Kidney (tissue), 13 donors: ENCODE measurements at regions not wholly inside any gene's neighbourhood (a gene's known extent, or its start where the extent isn't known, plus 50 kb on each side); places are given as distances from the start of the nearest gene placed in this dataset.
A peak's percentile ranks its signal among the peaks of the same experiment; 100 is the strongest.

Source experiments
- DNase-seq, 5 donors: peaks; one replicate each; pipeline ENCODE4 v3.0.0-alpha.2; 2013 to 2020
- FAIRE-seq: peaks from 2 replicates; lab custom pipeline; 2012; peaks lifted over from hg19 to GRCh38; lab: Jason Lieb, UNC
- H3K27ac ChIP-seq, 2 donors: one replicate each; pipeline ENCODE4 v1.7.0; 2013; ENCODE audit warnings: low read depth in 2 of 2, low read length in 2 of 2, inconsistent platforms in 1 of 2
- H3K27me3 ChIP-seq: one replicate; pipeline ENCODE4 v1.7.1; 2013; ENCODE audit warnings: low read length, inconsistent platforms; ENCODE audit not compliant: control insufficient read depth, insufficient read depth
- H3K36me3 ChIP-seq, 3 donors: one replicate each; pipeline versions ENCODE4 v1.7.0 to v1.7.1; 2013; ENCODE audit warnings: low read length in 3 of 3, control low read depth in 1 of 3, inconsistent platforms in 1 of 3; ENCODE audit not compliant: insufficient read depth in 3 of 3, control insufficient read depth in 2 of 3
- H3K4me1 ChIP-seq, 3 donors: one replicate each; pipeline versions ENCODE4 v1.7.0 to v1.7.1; 2013; ENCODE audit warnings: low read length in 3 of 3, inconsistent platforms in 1 of 3, low read depth in 1 of 3; ENCODE audit not compliant: control insufficient read depth in 2 of 3, insufficient read depth in 2 of 3
- H3K4me3 ChIP-seq, 3 donors: one replicate each; pipeline versions ENCODE4 v1.7.0 to v1.8.1; 2013; ENCODE audit warnings: low read length in 3 of 3, control low read depth in 1 of 3, inconsistent platforms in 1 of 3
- H3K9ac ChIP-seq, 3 donors: one replicate each; pipeline versions ENCODE4 v1.7.0 to v1.7.1; 2013; ENCODE audit warnings: low read length in 3 of 3, control low read depth in 1 of 3, inconsistent platforms in 1 of 3
- H3K9me3 ChIP-seq, 3 donors: one replicate each; pipeline versions ENCODE4 v1.7.0 to v1.7.1; 2013; ENCODE audit warnings: low read length in 3 of 3, control low read depth in 1 of 3, inconsistent platforms in 1 of 3; ENCODE audit not compliant: control insufficient read depth in 2 of 3, insufficient read depth in 1 of 3
- intact Hi-C: fragments of 100-400 bp; cut with DNase I; formaldehyde crosslinking; loops from one replicate; pipeline ENCODE4 v1.11.1; 2022
- TF ChIP-seq, protein P1 (sequence below): IDR thresholded peaks from 3 replicates; pipeline ENCODE4 v1.5.1; 2012; ENCODE audit warnings: mild to moderate bottlenecking, moderate library complexity, borderline replicate concordance; ENCODE audit not compliant: insufficient read depth; ENCODE audit errors: extremely low read depth
- donor health status: control.
- donor health status: control.
- donor health status: control.
- donor health status: control.
- donor health status: control.
- donor health status: DM: yes; HTN: yes; CAD: no.
- donor health status: Normal renal cell carcinoma (clear cell type).

DNA sequence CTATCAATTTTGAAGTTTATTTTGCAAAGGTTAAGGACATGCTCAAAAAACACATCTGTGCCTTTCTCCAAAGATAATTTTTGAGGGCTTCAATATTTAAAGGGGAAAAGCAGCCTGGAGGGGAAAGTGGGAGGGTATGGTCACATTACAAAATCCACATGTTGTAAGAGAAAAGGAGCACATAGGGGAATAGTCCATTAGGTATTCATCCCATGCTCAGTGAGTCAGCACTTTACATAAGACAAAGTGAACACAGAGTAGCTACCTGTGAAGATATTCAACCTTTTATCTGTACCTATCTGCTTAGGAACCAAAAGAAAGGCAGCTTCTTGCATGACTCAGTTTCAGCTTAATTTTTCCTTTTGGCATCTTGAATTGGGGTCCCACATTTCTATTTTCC is 932.0 kb downstream of the SLITRK6 start:
- H3K4me3 ChIP-seq, result no peak overlapping the region
- no peaks in the 10 kb centered on the region for H3K9me3 ChIP-seq
- TF ChIP-seq, protein P1, sequence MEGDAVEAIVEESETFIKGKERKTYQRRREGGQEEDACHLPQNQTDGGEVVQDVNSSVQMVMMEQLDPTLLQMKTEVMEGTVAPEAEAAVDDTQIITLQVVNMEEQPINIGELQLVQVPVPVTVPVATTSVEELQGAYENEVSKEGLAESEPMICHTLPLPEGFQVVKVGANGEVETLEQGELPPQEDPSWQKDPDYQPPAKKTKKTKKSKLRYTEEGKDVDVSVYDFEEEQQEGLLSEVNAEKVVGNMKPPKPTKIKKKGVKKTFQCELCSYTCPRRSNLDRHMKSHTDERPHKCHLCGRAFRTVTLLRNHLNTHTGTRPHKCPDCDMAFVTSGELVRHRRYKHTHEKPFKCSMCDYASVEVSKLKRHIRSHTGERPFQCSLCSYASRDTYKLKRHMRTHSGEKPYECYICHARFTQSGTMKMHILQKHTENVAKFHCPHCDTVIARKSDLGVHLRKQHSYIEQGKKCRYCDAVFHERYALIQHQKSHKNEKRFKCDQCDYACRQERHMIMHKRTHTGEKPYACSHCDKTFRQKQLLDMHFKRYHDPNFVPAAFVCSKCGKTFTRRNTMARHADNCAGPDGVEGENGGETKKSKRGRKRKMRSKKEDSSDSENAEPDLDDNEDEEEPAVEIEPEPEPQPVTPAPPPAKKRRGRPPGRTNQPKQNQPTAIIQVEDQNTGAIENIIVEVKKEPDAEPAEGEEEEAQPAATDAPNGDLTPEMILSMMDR, result no peak
- no peak overlapping the region for H3K9ac ChIP-seq
- FAIRE-seq (no peak), DNase-seq (no peak)
- no peak overlapping the region for H3K27ac ChIP-seq
- no peaks in the 10 kb centered on the region for H3K27me3 ChIP-seq
- no peaks in the 10 kb centered on the region for H3K4me1 ChIP-seq
- intact Hi-C loops, result no loop called here
- no peaks in the 10 kb centered on the region for H3K36me3 ChIP-seq

DNA sequence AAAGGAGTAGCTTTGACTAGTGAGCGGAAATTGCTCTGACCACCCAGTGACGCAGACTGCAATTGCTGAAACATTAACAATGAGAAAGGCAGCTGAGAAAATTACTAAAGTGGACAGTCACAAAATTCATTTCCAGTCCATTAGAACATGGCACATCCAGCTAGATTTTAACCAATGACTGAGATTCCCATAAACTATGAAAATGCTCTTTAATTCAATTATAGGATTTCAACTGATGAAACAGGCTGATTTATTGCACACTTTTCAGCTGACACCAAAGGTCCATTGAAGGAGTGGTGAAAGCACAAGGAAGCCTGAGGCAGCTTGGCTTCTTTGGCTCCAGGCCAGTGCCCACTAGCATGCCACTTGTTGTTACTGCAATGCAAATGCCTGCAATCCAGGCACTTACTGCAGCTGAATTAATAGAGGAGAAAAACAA is 933.4 kb downstream of the SLITRK6 start:
- no peaks in the 10 kb centered on the region for H3K9me3 ChIP-seq
- no peaks in the 10 kb centered on the region for H3K27me3 ChIP-seq
- TF ChIP-seq, protein P1, result no peak
- H3K36me3 ChIP-seq, result no peaks in the 10 kb centered on the region
- H3K4me3 ChIP-seq, result no peak overlapping the region
- no peak overlapping the region for H3K9ac ChIP-seq
- no peaks in the 10 kb centered on the region for H3K4me1 ChIP-seq
- H3K27ac ChIP-seq, result no peak overlapping the region
- FAIRE-seq (no peak), DNase-seq (peak in 4 of 5 donors; percentile 37 to 64 (median 44))
- intact Hi-C loops, result no loop called here

DNA sequence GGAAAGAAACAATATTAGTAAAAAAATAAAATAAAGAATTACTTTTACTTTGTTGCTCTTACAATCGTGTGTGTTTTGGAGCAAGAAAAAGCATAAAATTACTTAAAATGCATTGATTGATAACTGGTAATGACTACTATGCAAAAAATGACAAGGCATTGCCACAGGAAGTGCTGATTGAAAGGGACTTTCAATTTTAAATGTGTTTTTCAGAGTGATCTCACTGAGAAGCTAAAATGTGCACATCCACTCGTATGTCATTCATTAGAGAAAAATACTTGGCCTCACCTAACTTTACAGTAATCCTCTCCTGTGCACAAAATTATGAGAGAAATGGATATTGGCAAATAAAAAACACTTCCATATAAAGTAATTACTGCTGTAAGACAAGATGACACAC is 934.9 kb downstream of the SLITRK6 start:
- H3K36me3 ChIP-seq, result no peaks in the 10 kb centered on the region
- H3K9ac ChIP-seq, result no peak overlapping the region
- intact Hi-C loops, result no loop called here
- DNase-seq (no peak), FAIRE-seq (no peak)
- H3K9me3 ChIP-seq, result no peaks in the 10 kb centered on the region
- no peak overlapping the region for H3K4me3 ChIP-seq
- no peaks in the 10 kb centered on the region for H3K4me1 ChIP-seq
- no peak overlapping the region for H3K27ac ChIP-seq
- TF ChIP-seq, protein P1, result no peak
- H3K27me3 ChIP-seq, result no peaks in the 10 kb centered on the region

DNA sequence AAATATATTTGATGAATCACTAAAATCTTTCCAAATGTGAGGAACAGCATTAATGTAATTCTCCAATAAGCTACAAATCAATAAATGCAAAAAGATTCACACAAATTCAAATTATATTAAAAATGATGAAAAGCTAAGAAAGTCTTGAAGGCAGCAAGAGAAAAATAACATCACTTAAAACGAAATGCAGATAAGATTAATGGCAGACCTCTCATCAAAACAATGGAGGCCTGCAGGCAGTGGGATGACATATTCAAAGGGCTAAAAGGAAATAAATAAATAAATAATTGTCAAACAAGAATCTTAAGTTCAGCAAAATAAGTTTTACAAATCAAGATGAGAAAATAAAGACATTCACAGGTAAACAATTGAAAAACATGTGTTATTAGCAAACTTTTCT is 952.1 kb downstream of the SLITRK6 start:
- FAIRE-seq (no peak), DNase-seq (no peak)
- TF ChIP-seq, protein P1, result no peak
- no peaks in the 10 kb centered on the region for H3K9me3 ChIP-seq
- no peak overlapping the region for H3K4me3 ChIP-seq
- H3K27ac ChIP-seq, result no peak overlapping the region
- no peak overlapping the region for H3K9ac ChIP-seq
- no peaks in the 10 kb centered on the region for H3K36me3 ChIP-seq
- no peaks in the 10 kb centered on the region for H3K4me1 ChIP-seq
- H3K27me3 ChIP-seq, result no peaks in the 10 kb centered on the region
- intact Hi-C loops, result no loop called here
